ENCODE measurements at regions not wholly inside any gene's neighbourhood (a gene's known extent, or its start where the extent isn't known, plus 50 kb on each side); places are given as distances from the start of the nearest gene placed in this dataset.

DNA sequence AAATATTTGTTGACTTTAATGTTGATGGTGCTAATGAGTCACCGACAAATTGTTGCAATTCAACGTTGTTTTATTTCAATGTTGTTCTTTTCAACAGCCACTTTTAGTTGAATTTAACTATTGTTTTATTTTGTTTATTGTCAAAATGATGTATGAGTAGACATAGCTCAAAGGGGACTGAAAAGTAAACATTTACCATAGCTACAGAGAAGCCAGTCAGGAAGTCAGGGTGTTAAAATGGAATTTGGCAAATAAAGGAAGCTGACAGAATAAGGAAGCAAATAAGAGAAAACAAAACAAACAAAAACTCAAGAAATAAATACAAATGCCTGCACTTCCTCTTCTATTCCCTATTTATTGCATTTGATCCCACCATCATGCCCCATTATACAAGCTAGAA is 648.4 kb upstream of the HTR2C start:
- TF ChIP-seq, protein P1, sequence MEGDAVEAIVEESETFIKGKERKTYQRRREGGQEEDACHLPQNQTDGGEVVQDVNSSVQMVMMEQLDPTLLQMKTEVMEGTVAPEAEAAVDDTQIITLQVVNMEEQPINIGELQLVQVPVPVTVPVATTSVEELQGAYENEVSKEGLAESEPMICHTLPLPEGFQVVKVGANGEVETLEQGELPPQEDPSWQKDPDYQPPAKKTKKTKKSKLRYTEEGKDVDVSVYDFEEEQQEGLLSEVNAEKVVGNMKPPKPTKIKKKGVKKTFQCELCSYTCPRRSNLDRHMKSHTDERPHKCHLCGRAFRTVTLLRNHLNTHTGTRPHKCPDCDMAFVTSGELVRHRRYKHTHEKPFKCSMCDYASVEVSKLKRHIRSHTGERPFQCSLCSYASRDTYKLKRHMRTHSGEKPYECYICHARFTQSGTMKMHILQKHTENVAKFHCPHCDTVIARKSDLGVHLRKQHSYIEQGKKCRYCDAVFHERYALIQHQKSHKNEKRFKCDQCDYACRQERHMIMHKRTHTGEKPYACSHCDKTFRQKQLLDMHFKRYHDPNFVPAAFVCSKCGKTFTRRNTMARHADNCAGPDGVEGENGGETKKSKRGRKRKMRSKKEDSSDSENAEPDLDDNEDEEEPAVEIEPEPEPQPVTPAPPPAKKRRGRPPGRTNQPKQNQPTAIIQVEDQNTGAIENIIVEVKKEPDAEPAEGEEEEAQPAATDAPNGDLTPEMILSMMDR (IDR thresholded peaks at IDR 0.05), result no peak
- TF ChIP-seq EP300 (IDR thresholded peaks at IDR 0.05), result no peak
